GM03348 (cell line): ENCODE measurements at regions not wholly inside any gene's neighbourhood (a gene's known extent, or its start where the extent isn't known, plus 50 kb on each side); places are given as distances from the start of the nearest gene placed in this dataset.

Experiments used
- DNase-seq: peaks from one replicate; pipeline ENCODE4 v3.0.0; 2012; ENCODE audit warnings: low spot score

DNA sequence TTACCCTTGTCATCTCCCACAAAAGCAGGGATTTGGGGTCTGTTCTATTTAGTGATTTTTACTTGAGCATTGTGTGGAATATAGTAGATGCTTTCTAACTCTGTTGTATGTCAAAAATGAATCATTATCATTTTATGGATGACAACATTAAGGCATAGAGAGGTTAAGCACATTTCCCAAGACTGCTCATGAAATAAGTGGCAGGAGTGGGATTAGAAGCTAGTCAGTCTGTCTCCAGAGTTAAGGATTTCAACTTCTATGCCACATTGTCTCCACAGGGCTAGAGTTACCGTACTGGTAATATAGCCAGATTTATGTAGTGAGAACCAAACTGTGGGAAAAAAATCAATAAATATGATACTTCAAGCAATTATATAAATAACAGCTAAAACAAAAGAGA is 170.6 kb upstream of the DCN start:
- DNase-seq = no peak

DNA sequence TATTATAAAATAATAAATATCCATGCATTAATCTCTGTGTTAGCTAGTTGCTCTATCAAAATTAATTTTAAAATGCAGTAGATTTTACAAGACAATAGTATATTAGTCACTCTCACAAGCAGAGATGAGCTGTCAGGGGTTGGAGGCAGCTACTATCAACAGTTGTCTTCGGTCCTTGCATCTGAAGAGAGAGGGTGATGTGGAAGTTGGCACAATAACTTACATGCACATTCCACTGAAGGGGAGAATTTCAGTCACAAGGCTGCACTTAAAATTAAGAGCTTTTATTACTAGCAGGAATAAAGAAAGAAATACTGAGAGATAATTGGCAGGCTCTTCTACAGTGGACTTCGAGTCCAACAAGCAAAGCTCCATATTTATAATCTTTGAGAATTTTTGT is 166.9 kb upstream of the DCN start:
- DNase-seq = no peak

DNA sequence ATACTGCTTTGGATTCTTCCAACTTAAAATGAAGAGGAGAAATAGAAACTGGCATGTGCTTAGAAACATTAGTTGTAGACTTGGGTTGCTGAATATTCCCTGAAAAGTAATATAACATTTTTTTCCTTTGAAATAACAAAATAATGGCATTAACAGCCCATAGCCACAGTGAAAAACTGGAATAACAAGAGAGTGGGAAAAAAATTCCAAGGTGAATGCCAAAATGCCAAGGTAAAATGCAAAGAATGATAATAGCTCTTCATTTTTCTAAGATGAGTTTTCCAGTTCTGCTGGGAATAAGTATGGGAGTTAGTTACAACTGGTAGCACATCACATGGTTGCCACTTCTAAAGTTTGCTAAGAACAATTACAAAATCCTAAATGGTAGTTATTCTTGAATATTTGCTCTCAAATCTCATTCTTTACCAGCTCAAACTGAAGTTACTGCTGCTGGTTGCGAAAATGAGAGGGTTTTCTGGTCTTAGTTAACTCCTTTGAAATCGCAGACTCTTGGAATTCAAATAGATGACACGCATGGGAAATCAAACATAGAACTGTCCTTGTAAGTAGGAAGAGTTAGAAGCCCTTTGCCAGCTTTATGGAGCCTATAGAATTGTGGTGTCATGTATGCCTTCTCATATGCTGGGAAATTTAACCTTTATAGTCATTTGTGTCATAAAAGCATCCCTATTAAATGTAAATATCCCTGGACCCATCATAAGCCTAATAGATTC is 165.0 kb upstream of the DCN start:
- no peak for DNase-seq

DNA sequence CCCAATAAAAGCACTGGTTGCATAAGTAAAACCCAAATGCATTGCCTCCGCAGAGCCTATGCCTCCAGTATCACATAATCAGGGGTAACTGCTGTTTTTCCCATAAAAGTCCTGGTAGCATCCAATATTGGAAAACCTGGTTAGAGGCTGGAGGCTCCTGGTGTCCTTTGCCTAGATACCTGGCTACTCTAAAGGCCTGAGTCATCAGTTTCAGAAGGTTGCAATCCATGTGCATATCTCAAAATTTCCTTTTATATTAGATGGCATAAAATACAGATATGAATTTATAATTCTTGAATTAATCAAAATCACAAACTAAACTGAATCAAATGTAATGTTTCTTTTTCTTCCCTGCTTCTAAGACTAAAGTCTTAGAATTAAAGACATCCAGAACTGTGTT is 164.2 kb upstream of the DCN start:
- DNase-seq = no peak

DNA sequence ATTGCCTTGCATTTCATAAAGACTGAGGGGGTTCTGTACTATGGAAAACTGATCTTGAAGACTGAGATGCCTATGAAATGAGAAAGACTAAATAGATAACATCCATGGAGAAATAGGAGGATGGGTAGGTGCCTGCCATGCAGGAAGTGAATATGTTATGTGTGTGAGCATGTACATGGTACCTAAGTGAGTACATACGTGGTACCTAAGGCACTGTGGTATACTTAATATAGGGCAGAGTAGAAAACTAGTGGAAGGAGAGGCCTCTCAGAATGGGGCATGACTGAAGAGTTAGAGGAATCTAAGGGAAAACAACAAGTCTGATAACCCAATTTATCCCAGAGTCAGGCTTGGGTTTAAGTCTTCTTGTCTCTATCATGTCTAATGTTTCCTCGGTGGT is 161.8 kb upstream of the DCN start:
- no peak for DNase-seq

DNA sequence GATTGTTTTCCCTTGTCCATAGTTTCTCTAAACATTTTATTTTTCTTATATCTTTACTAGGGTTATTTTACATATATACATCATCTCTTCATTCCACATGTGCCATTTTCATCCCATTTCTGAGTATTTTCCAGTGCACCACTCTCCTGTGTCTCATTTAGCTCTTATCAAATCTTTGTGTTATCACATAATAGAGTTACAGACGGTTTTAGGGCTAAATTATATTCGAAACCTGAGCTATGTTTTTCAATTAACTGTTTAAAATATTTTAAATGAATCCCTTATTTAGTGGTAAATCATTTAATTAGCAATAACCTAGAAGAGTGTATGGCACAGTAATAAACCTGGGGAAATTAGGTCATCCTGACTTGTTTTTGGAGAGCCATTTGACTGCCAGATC is 160.4 kb upstream of the DCN start:
- no peak for DNase-seq

DNA sequence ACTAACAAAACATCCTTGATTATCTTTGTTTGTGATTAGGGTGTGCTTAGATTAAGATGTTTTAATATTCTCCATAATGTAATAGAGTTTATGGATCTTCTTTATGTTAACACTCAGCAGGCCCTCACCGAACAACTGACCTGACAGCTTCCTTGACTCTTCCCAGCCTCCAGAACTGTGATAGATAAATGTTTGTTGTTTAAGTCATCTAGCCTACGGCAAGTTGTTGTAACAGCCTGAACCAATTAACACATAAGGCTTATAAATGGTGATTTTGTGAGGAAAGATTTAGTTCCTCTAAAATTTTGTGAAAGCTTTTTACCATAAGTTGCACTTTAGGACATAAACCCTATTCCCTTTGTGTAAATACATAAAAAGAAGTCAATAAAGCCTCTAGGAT is 156.5 kb upstream of the DCN start:
- DNase-seq = no peak

DNA sequence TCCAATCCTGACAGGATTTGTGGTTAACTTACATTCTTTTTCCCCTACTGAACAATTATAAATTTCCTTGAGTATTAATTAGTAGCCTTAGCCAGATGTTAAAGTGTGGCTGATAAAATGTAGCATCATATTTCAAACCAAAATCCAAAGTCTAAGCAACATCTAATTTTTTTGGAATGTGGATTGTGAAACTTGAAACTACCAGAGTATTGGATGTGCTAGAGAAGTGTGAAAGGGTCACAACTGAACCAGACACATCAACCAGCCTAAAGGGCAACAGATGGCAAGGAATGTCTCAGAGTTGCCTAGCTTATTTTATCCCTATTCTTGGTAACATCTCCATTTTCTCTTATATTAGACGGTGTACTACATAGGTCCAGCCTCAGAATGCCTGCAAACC is 153.1 kb upstream of the DCN start:
- DNase-seq = peak; percentile 33

DNA sequence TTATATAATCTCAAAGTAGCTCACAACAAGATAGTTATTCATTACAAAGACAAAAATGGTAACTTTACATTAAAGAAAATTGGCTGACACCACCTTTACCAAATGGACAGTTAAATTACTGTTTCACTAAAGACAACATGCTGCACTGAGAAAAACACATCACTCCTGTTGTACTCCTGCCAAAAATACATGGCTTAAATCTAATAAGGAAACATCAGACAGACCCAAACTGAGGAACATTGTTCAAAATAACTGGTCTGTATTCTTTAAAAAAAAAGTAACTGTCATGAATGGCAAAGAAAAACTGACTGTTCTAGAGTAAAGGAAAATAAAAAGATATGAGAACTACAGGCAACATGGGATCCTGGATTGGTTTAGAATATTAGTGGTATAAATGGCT is 151.3 kb upstream of the DCN start:
- no peak for DNase-seq

DNA sequence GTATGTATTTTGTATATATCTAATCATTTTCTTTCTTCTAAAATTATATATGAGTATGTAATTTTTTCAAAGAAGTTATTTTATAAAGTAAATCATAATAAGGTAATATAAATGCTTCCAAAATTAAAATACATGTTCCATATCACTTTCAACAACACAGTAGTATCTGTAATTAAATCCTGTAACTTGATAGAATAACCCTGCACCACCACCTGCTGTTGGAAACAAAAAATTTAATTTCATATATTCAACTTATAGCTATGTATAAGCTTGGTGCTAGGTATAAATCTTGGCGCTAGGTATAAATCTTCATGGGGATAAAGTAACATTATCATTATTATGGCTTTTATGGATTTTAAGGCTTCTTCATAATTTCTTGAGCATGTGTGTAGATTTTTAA is 149.7 kb upstream of the DCN start:
- DNase-seq = no peak

DNA sequence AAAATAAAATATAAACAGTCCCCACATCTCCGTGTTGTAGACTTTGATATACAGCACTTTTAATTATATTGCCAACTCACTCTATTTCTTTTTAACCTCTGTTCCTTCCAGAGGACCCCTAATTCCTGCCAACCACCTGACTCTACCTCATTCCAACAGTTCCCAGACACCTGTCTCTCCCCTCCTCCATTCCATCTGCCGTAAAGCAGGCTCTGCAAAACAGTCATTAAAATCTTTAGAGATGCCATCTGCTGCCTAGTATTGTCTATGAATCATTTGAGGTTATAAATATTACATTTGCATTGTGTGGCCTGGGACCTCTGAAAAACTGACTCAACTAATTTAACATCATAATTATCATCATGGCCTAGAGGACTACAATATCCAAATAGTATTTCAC is 148.8 kb upstream of the DCN start:
- DNase-seq = no peak

DNA sequence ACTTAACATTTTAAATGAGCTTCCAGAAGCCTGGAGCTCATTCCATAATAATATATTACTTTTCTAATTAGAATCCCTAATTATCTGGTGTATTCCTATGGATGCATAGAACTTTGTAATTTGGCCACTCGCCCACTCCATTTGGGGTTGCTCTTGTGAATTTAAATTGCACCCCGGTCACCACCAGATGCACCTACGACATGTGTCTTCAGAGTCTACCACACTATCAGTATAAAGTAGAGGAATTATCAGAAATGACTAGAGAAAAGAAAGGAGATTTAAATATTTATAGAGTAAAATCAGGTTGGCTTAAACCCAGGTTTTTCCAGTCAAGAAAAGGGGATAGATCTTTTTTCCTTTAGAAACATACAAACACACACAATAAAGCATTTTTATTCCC is 145.8 kb upstream of the DCN start:
- DNase-seq = no peak

DNA sequence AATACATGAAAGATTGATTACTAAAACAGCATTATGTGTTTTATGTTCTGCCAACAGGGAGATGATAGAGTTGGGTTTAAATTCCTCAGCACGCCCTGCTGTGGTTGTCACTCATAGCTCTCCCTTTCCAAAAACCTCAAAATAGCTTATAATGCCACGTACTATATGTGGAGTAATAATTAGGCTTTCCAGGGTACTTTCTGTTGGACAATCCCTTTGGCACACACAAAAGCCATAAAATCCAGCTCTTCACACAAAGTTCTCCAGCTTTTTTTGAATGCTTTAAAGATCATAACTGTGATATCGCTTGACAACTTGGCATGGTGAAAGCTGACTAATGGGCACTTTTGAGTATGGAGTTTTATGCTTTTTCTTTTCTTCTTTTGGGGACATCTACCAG is 145.3 kb upstream of the DCN start:
- DNase-seq = peak; percentile 48

DNA sequence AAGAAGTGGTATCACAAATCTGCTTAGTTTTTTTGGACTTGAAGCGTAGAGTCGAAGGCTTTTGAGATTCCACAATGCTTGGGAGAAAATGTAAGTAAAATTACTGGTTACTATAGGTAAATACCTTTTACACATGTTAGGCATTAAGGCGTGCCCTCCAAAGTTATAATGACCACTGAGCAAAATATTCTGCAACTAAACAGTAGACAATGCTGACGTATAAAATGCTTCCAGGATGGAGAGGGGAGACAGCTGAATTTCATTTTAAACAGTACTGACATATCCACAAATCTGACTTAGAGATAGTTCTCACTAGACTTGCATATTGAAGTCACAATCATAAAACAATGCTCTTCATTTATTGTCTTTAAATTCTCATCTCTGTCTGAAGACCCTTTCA is 144.5 kb upstream of the DCN start:
- no peak for DNase-seq

DNA sequence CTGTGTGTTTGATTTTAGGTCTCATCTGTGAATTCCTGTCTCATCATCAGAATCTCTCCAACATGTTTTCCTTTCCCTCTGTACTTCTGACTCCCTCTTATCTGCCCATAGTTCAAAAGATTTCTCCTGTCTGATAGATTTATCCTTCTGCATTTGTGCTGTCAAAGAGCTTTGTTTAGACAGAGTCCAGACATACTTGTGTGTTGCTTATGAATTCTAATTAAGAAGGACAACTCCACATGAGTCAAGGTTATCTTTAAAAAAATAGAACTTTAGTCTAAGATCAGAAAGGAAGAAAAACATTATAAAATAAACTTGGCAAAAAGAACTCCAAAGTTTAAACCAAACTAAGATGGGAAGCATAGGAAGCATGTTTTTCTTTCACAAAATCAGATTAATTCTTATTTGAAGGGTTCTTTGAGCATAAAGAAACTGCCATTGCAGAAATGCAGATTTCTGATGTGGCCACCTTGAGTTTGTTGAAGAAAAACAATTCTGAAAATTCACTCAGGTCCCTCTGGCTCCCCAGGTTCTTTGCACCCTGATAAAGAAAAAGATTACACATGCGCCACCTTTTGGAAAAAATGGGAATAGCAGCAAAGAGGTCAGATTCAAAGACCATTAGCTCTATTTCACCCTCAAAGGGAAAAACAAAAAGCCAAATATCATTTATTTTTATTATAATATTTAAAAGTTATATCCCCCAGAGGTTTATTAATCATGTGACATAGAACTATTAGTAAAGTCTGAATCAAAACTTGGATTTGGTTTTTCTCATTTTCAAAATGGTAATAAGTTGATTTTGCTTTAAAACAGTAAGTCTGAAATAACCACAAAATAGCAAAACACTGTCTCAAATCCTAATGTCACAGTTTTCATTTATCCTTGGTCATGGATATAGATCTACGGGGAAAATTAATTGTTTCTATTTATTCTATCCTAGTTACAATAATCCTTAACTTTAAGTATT is 143.7 kb upstream of the DCN start:
- peak; percentile 45 for DNase-seq

DNA sequence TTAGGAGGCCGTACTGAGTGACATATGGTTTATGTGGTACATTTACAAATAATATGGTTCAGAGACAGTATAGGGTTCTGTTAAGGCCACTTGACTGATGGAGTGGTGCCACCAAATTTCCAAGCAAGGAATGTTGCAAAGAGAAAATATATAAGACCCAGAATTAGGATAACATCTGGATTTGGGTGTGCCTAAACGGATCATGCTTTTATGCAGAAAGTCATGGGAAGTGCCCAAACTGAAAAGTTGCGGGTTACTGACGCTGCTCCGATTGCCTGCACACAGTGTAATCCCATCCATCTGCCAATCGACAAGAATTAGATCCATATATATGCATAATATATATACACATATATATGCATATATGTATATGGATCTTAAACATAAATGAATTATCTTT is 138.4 kb upstream of the DCN start:
- no peak for DNase-seq

DNA sequence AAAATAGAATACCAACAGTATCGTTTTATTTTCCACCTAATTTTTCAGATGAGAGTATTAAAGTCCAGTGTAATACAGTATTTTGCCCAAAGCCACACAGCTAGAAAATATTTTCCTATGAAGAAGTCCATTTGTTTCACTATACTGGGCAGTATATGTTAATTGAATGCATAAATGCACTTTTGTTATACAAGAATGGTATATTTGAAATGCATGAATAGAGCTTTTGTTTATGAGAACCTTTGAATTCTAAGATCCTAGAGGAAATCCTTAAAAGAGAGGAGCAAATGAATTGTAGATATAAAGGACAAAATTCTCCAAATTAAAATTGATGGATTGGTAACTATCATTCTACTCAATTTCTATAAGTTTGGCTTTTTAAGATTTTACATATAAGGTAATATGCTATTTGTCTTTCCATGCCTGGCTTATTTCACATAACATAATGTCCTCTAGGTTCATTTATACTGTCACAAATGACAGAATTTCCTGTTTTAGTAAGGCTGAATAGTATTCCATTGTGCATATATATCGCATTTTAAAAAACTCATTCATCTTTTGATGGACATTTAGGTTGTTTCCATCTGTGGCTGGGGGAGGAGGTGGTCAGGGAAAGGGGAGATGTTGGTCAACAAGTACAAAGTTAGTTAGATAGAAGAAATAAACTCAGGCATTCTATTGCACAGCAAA is 136.6 kb upstream of the DCN start:
- no peak for DNase-seq

DNA sequence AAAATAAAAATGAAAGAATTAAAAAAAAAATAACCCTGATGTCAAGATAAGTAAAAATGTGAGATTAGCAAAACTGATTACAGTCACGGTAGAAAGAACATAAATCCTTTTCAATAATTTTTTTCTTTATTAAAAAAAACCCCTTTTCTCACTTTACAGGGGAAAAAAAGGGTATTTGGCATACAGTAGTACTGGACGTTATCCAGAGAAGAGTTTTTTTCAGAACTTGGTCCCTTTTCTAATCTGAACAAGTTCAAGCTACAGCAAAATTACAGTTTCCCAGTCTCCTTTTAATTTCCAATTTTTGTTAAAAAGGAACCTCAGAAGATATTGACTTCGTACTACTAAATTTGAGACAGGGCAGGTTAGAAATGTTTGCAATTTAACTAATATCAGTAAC is 134.7 kb upstream of the DCN start:
- no peak for DNase-seq

DNA sequence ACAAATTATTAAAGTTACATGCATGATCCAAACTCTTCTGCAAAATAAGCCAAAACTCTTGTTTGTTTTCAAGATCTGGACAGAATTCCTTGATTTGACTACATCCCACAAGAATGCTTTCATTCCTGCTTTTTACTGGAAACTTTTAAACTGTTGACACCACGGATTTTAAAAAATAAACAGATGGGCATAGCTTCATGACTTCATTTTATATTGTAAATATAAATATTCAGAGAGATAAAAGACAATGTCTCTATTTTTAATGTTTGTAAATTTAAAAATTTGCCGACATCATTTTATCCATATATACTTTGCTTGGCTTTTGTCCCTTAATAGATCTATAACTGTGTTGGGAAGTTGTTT is 134.3 kb upstream of the DCN start:
- DNase-seq = peak; percentile 29

DNA sequence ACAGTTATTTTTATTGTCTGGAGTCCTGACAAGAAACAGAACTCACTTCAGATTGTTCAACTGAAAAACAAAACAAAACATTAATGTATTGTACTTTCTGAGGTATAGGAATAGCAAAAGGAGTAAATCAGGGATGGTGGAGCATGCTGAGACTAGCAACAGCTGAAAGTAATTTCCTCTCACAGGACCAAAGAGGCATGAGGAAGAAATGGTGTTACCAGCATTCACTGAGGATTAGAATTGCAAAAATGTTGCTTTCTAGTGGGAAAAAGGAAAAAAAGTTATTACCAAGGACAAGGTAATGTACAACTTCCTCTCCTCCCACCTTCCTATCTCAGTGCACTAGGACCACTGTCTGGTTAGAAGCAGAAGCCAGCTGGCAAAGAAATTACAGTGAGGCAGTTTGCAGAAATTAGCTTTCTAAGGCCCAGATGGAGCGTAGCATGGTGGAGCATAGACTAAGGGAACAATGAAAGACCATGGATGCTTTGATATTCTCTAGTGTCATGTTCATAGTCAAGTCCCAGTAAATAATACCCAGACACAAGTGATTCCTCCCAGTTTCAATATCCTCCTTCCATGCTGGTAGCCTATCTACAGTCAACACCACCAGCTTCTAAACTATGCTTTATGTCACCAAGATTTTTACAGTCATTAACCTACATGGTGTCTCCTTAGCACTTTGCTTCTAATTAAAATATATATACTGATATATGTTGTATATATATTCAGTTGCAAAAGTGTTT is 133.7 kb upstream of the DCN start:
- DNase-seq = no peak

DNA sequence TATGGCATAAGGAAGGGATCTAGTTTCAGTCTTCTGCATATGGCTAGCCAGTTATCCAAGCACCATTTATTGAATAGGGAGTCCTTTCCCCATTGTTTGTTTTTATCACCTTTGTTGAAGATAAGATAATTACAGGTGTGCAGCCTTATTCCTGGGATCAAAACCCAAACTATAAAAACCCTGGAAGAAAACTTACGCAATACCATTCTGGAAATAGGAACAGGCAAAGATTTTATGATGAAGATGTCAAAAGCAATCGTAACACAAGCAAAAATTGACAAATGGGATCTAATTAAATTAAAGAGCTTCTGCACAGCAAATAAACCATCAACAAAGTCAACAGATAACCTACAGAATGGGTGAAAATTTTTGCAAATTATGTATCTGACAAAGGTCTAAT is 128.5 kb upstream of the DCN start:
- DNase-seq = no peak

DNA sequence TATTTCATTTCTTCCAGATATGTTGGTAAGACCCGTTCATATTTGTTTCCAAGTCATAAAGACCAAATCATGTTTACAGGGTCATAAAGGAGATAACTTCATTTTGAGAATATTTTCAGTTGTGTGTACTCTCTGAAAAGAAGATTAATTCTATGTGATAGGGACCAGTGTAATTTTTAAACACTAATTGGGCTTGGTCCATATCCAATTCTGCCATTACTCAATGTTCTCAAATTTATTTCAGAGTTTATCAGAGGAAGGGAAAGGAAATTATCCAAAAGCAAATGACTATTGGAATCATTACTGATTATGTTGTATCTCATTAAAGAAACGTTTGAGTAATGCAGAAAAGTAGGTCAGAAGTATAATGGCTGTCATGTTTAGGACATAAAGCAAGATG is 126.8 kb upstream of the DCN start:
- DNase-seq = no peak
